Activated naive CD4-positive, alpha-beta T cell treated with anti-CD3 and anti-CD28 coated beads for 36 hours (primary cell): ENCODE measurements at regions not wholly inside any gene's neighbourhood (a gene's known extent, or its start where the extent isn't known, plus 50 kb on each side); places are given as distances from the start of the nearest gene placed in this dataset.

ENCODE experiments used
- CTCF ChIA-PET: fragments of 350-600 bp; sonication (Branson Sonifier 250); formaldehyde crosslinking; loops from one replicate; lab custom pipeline; 2021; ENCODE audit warnings: antibody characterized with exemption; lab: Charles Lee
- DNase-seq: peaks from one replicate; pipeline ENCODE4 v3.0.0-alpha.2; 2020
- H3K27ac Mint-ChIP-seq: one replicate; pipeline ENCODE4 v1.8.0; 2021; ENCODE audit warnings: mild to moderate bottlenecking, mixed read lengths
- H3K27me3 Mint-ChIP-seq: one replicate; pipeline ENCODE4 v1.8.0; 2021; ENCODE audit warnings: low read depth, mixed read lengths
- H3K36me3 Mint-ChIP-seq: one replicate; pipeline ENCODE4 v1.8.0; 2021; ENCODE audit warnings: low read depth, mixed read lengths
- H3K4me1 Mint-ChIP-seq: one replicate; pipeline ENCODE4 v1.8.0; 2021; ENCODE audit warnings: low read depth, mixed read lengths
- H3K4me3 Mint-ChIP-seq: one replicate; pipeline ENCODE4 v1.8.0; 2021; ENCODE audit warnings: mild to moderate bottlenecking, moderate library complexity, mixed read lengths
- H3K9me3 Mint-ChIP-seq: one replicate; pipeline ENCODE4 v1.8.0; 2021; ENCODE audit warnings: mixed read lengths
- intact Hi-C: fragments of 100-400 bp; cut with micrococcal nuclease; formaldehyde crosslinking; loops from one replicate; pipeline ENCODE4 v1.15.1; 2023

- CTCF ChIA-PET: no interaction called here
- no peaks in the 10 kb centered on the region for H3K9me3 Mint-ChIP-seq
- H3K36me3 Mint-ChIP-seq: no peaks in the 10 kb centered on the region
- no peak for DNase-seq
- H3K27ac Mint-ChIP-seq: no peak overlapping the region
- H3K4me3 Mint-ChIP-seq: no peak overlapping the region
- no peaks in the 10 kb centered on the region for H3K27me3 Mint-ChIP-seq
- H3K4me1 Mint-ChIP-seq: no peaks in the 10 kb centered on the region
- intact Hi-C loops: no loop called here
Observed at GRCh38 chr10:93254180-93254853, 180.6 kb downstream of the CYP26A1 start.

- intact Hi-C loops: no loop called here
- H3K4me3 Mint-ChIP-seq: no peak overlapping the region
- H3K27ac Mint-ChIP-seq: no peak overlapping the region
- no peaks in the 10 kb centered on the region for H3K9me3 Mint-ChIP-seq
- no peak for DNase-seq
- CTCF ChIA-PET: no interaction called here
- H3K27me3 Mint-ChIP-seq: no peaks in the 10 kb centered on the region
- H3K36me3 Mint-ChIP-seq: no peaks in the 10 kb centered on the region
- no peaks in the 10 kb centered on the region for H3K4me1 Mint-ChIP-seq
Observed at GRCh38 chr10:93255546-93255945, 181.9 kb downstream of the CYP26A1 start.
